Right hindlimb (tissue), 1 donor: ENCODE measurements at regions not wholly inside any gene's neighbourhood (a gene's known extent, or its start where the extent isn't known, plus 50 kb on each side); places are given as distances from the start of the nearest gene placed in this dataset.

ENCODE experiments used
- DNase-seq: peaks from one replicate; pipeline ENCODE4 v3.0.0-alpha.2; 2018

- DNase-seq = no peak
These were observed 746.1 kb upstream of the LRRC4C start for GRCh38 chr11:42205518-42205917.

GRCh38 chr11:42225664-42226063, 766.2 kb upstream of the LRRC4C start:
- no peak for DNase-seq

GRCh38 chr11:42232673-42233072, 773.2 kb upstream of the LRRC4C start:
- no peak for DNase-seq

- DNase-seq = no peak
These were observed 775.0 kb upstream of the LRRC4C start for GRCh38 chr11:42234451-42234951.

- DNase-seq = no peak
These were observed 778.3 kb upstream of the LRRC4C start for GRCh38 chr11:42237701-42238235.

- peak; percentile 65 for DNase-seq
These were observed 779.7 kb upstream of the LRRC4C start for GRCh38 chr11:42239188-42239587.

GRCh38 chr11:42243385-42243784, 783.9 kb upstream of the LRRC4C start:
- DNase-seq = no peak

- no peak for DNase-seq
These were observed 784.9 kb upstream of the LRRC4C start for GRCh38 chr11:42244376-42244775.

- DNase-seq = no peak
These were observed 789.9 kb upstream of the LRRC4C start for GRCh38 chr11:42249401-42249800.

- no peak for DNase-seq
These were observed 790.5 kb upstream of the LRRC4C start for GRCh38 chr11:42249956-42250355.

GRCh38 chr11:42251984-42252383, 792.5 kb upstream of the LRRC4C start:
- DNase-seq = no peak

- DNase-seq = no peak
These were observed 793.7 kb upstream of the LRRC4C start for GRCh38 chr11:42253156-42253555.

- no peak for DNase-seq
These were observed 796.5 kb upstream of the LRRC4C start for GRCh38 chr11:42255906-42256305.

- no peak for DNase-seq
These were observed 798.1 kb upstream of the LRRC4C start for GRCh38 chr11:42257534-42257933.

GRCh38 chr11:42265072-42265471, 805.6 kb upstream of the LRRC4C start:
- DNase-seq = no peak

- DNase-seq = no peak
These were observed 811.9 kb upstream of the LRRC4C start for GRCh38 chr11:42271306-42271705.

- DNase-seq = no peak
These were observed 814.5 kb upstream of the LRRC4C start for GRCh38 chr11:42273977-42274376.

GRCh38 chr11:42296910-42297309, 837.5 kb upstream of the LRRC4C start:
- DNase-seq = no peak

- DNase-seq = no peak
These were observed 840.3 kb upstream of the LRRC4C start for GRCh38 chr11:42299780-42300179.

GRCh38 chr11:42301777-42302176, 842.3 kb upstream of the LRRC4C start:
- no peak for DNase-seq

- peak; percentile 21 for DNase-seq
These were observed 852.1 kb upstream of the LRRC4C start for GRCh38 chr11:42311514-42311913.

- no peak for DNase-seq
These were observed 852.5 kb upstream of the LRRC4C start for GRCh38 chr11:42311944-42312343.

- no peak for DNase-seq
These were observed 855.8 kb upstream of the LRRC4C start for GRCh38 chr11:42315267-42315666.

GRCh38 chr11:42315846-42316245, 856.4 kb upstream of the LRRC4C start:
- no peak for DNase-seq

GRCh38 chr11:42319921-42320320, 860.5 kb upstream of the LRRC4C start:
- no peak for DNase-seq
